ENCODE measurements at regions not wholly inside any gene's neighbourhood (a gene's known extent, or its start where the extent isn't known, plus 50 kb on each side); places are given as distances from the start of the nearest gene placed in this dataset.

DNA sequence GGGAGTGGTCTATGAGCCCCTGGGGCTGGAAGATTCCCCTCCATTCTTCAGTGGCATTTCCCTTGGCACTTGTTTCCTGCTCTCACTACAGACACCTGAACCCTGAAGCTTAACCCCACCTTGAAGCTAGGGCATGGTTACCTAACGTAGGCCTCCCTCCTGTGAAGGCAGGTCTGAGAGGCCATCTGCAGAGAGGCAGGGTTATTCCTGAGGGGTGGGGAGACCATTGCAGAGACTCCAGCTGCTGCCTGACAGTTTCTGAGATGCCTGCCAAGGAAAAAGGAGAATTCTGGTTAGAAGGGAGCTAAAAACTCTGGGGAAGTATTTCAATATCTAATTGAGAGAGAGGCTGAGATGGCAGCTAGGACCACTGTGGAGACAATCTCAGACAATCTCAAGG, 119.3 kb upstream of the NDUFV2 start:
- Histone ChIP-seq H3K79me2 (ENCODE audit: control insufficient read depth, insufficient read depth, low read length) (no peaks in the 10 kb centered on the region), H3K9me1 (ENCODE audit: control insufficient read depth, extremely low read depth, insufficient read depth, low read length) (no peaks in the 10 kb centered on the region), H3K9me3 (ENCODE audit: control insufficient read depth, low read depth, low read length) (no peaks in the 10 kb centered on the region), H3K9ac (ENCODE audit: control insufficient read depth, extremely low read depth, insufficient read depth, low read length) (peak overlapping the region; percentile 20), H2AFZ (ENCODE audit: control insufficient read depth, low read length) (peak overlapping the region; percentile 18), H3K4me3 (ENCODE audit: control insufficient read depth in 2 of 3, extremely low read depth in 1 of 3, insufficient read depth in 2 of 3, low read depth in 1 of 3, low read length in 3 of 3) (peak overlapping the region in 1 of 3 experiments; percentile 3), H3K27ac (ENCODE audit: control insufficient read depth, insufficient read depth, low read length) (peak overlapping the region; percentile 45), H3K4me2 (ENCODE audit: control insufficient read depth, extremely low read depth, insufficient read depth, low read depth, low read length) (peak overlapping the region; percentile 53), H3K27me3 (ENCODE audit: control insufficient read depth, extremely low read depth, insufficient read depth, low read length) (no peaks in the 10 kb centered on the region), H4K20me1 (ENCODE audit: control insufficient read depth, extremely low read depth, insufficient read depth, low read length) (no peaks in the 10 kb centered on the region), H3K4me1 (ENCODE audit: control insufficient read depth, extremely low read depth, insufficient read depth, low read length) (peaks cover 42% of the 10 kb centered on the region), H3K36me3 (ENCODE audit: control insufficient read depth in 2 of 2, extremely low read depth in 1 of 2, insufficient read depth in 2 of 2, low read length in 2 of 2) (no peaks in the 10 kb centered on the region)
- FAIRE-seq (no peak), DNase-seq (ENCODE audit: low read depth, low spot score) (no peak)
- dilution Hi-C loops (cut with MboI; ENCODE audit: extremely low pct_ligation_motif_present, low sequenced_read_pairs): no loop called here
- no peak for TF ChIP-seq EZH2 (IDR thresholded peaks at IDR 0.05; ENCODE audit: low read length)
- TF ChIP-seq, protein P1, sequence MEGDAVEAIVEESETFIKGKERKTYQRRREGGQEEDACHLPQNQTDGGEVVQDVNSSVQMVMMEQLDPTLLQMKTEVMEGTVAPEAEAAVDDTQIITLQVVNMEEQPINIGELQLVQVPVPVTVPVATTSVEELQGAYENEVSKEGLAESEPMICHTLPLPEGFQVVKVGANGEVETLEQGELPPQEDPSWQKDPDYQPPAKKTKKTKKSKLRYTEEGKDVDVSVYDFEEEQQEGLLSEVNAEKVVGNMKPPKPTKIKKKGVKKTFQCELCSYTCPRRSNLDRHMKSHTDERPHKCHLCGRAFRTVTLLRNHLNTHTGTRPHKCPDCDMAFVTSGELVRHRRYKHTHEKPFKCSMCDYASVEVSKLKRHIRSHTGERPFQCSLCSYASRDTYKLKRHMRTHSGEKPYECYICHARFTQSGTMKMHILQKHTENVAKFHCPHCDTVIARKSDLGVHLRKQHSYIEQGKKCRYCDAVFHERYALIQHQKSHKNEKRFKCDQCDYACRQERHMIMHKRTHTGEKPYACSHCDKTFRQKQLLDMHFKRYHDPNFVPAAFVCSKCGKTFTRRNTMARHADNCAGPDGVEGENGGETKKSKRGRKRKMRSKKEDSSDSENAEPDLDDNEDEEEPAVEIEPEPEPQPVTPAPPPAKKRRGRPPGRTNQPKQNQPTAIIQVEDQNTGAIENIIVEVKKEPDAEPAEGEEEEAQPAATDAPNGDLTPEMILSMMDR (optimal IDR thresholded peaks at IDR 0.05 in 1 of 3, IDR thresholded peaks at IDR 0.05 in 1 of 3, conservative IDR thresholded peaks at IDR 0.05 in 1 of 3; ENCODE audit: extremely low read depth in 1 of 3, insufficient read depth in 2 of 3, low read length in 3 of 3): peak in 1 of 3 experiments; percentile 3

DNA sequence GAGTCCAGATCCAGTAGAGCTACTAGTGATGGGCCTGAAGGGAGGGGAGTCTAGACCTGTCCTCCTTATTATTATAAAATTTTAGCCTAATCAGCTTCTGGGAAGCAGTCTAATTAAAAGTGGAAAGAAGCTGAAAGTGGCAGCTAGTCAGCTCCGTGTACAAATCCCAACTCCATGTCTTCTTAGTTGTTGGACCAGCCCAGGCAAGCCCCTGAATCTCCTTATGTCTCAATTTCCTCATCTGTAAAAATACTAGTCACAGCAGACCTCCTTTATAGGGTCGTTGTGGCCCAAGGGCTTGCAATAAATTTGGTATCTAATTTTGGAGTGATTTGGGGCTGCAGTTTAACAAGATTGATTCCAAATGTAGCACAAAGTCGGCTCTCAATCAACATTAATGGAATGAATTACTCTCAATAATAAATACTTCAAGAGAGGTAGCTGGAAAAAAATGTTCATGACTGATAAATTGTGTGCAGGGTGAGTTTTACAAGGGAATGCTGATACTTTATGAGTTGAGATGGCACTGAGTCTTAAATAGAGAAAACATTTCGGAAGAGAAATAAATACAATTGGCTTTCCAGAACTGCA, 118.3 kb upstream of the NDUFV2 start:
- no peaks in the 10 kb centered on the region for H3K36me3 ChIP-seq (ENCODE audit: control insufficient read depth in 2 of 2, extremely low read depth in 1 of 2, insufficient read depth in 2 of 2, low read length in 2 of 2)
- H3K79me2 ChIP-seq (ENCODE audit: control insufficient read depth, insufficient read depth, low read length): no peaks in the 10 kb centered on the region
- TF ChIP-seq, protein P1 (optimal IDR thresholded peaks at IDR 0.05 in 1 of 3, IDR thresholded peaks at IDR 0.05 in 1 of 3, conservative IDR thresholded peaks at IDR 0.05 in 1 of 3; ENCODE audit: extremely low read depth in 1 of 3, insufficient read depth in 2 of 3, low read length in 3 of 3): no peak
- no peak for TF ChIP-seq EZH2 (IDR thresholded peaks at IDR 0.05; ENCODE audit: low read length)
- peak overlapping the region; percentile 63 for H2AFZ ChIP-seq (ENCODE audit: control insufficient read depth, low read length)
- peaks cover 42% of the 10 kb centered on the region for H3K4me1 ChIP-seq (ENCODE audit: control insufficient read depth, extremely low read depth, insufficient read depth, low read length)
- H3K4me3 ChIP-seq (ENCODE audit: control insufficient read depth in 2 of 3, extremely low read depth in 1 of 3, insufficient read depth in 2 of 3, low read depth in 1 of 3, low read length in 3 of 3): no peak overlapping the region
- no peak for DNase-seq (ENCODE audit: low read depth, low spot score)
- no peaks in the 10 kb centered on the region for H3K9me1 ChIP-seq (ENCODE audit: control insufficient read depth, extremely low read depth, insufficient read depth, low read length)
- H3K4me2 ChIP-seq (ENCODE audit: control insufficient read depth, extremely low read depth, insufficient read depth, low read depth, low read length): peak overlapping the region; percentile 56
- no peaks in the 10 kb centered on the region for H4K20me1 ChIP-seq (ENCODE audit: control insufficient read depth, extremely low read depth, insufficient read depth, low read length)
- no peak for FAIRE-seq
- H3K27ac ChIP-seq (ENCODE audit: control insufficient read depth, insufficient read depth, low read length): peak overlapping the region; percentile 45
- no peak overlapping the region for H3K9ac ChIP-seq (ENCODE audit: control insufficient read depth, extremely low read depth, insufficient read depth, low read length)
- no peaks in the 10 kb centered on the region for H3K9me3 ChIP-seq (ENCODE audit: control insufficient read depth, low read depth, low read length)
- dilution Hi-C loops (cut with MboI; ENCODE audit: extremely low pct_ligation_motif_present, low sequenced_read_pairs): no loop called here
- no peaks in the 10 kb centered on the region for H3K27me3 ChIP-seq (ENCODE audit: control insufficient read depth, extremely low read depth, insufficient read depth, low read length)
